NOMO-1 treated with dmso at 0.1 percent for 144 hours (cell line): ENCODE measurements at regions not wholly inside any gene's neighbourhood (a gene's known extent, or its start where the extent isn't known, plus 50 kb on each side); places are given as distances from the start of the nearest gene placed in this dataset.
"Not testable (repeated sequence)": the region's sequence is repeated elsewhere in the genome, so short reads cannot be mapped to it uniquely, and the experiment has no call there.

ENCODE experiments used
- DNase-seq: peaks from one replicate; lab custom pipeline; 2025; ENCODE audit not compliant: unreplicated experiment; lab: John Stamatoyannopoulos, UW

- DNase-seq, result no peak
Measured at GRCh38 chr3:102034639-102035451, 185.5 kb downstream of the NFKBIZ start.

- peak; percentile 48 for DNase-seq
Measured at GRCh38 chr3:102036017-102036416, 186.7 kb downstream of the NFKBIZ start.

GRCh38 chr3:102036472-102036871, 187.2 kb downstream of the NFKBIZ start:
- no peak for DNase-seq

- no peak for DNase-seq
Measured at GRCh38 chr3:102037209-102037608, 187.9 kb downstream of the NFKBIZ start.

- DNase-seq, result no peak
Measured at GRCh38 chr3:102037791-102038190, 188.5 kb downstream of the NFKBIZ start.

- peak; percentile 31 for DNase-seq
Measured at GRCh38 chr3:102038477-102039142, 189.3 kb downstream of the NFKBIZ start.

- DNase-seq, result not testable (repeated sequence)
Measured at GRCh38 chr3:102040144-102040543, 190.8 kb downstream of the NFKBIZ start.

GRCh38 chr3:102053375-102053989, 204.2 kb downstream of the NFKBIZ start:
- DNase-seq, result no peak

GRCh38 chr3:102054543-102055080, 205.3 kb downstream of the NFKBIZ start:
- DNase-seq, result no peak

- DNase-seq, result no peak
Measured at GRCh38 chr3:102057781-102058421, 208.6 kb downstream of the NFKBIZ start.

GRCh38 chr3:102059145-102059943, 210.0 kb downstream of the NFKBIZ start:
- no peak for DNase-seq

- DNase-seq, result no peak
Measured at GRCh38 chr3:102060814-102061213, 211.5 kb downstream of the NFKBIZ start.

- no peak for DNase-seq
Measured at GRCh38 chr3:102063572-102063971, 214.3 kb downstream of the NFKBIZ start.

- no peak for DNase-seq
Measured at GRCh38 chr3:102066470-102066869, 217.2 kb downstream of the NFKBIZ start.

GRCh38 chr3:102068327-102068726, 219.0 kb downstream of the NFKBIZ start:
- no peak for DNase-seq

- no peak for DNase-seq
Measured at GRCh38 chr3:102068736-102069135, 219.4 kb downstream of the NFKBIZ start.

GRCh38 chr3:102069211-102069662, 219.9 kb downstream of the NFKBIZ start:
- DNase-seq, result no peak

GRCh38 chr3:102074946-102075345, 225.6 kb downstream of the NFKBIZ start:
- no peak for DNase-seq

GRCh38 chr3:102078401-102078800, 229.1 kb downstream of the NFKBIZ start:
- DNase-seq, result no peak
